ENCODE measurements at regions not wholly inside any gene's neighbourhood (a gene's known extent, or its start where the extent isn't known, plus 50 kb on each side); places are given as distances from the start of the nearest gene placed in this dataset.

GRCh38 chr2:57877811-57878170, 168.8 kb upstream of the VRK2 start:
- H3K27ac ChIP-seq: no peak overlapping the region
- intact Hi-C loops (cut with DNase I): no loop called here
- no peaks in the 10 kb centered on the region for H3K36me3 ChIP-seq
- no peaks in the 10 kb centered on the region for H3K9me3 ChIP-seq
- TF ChIP-seq CTCF (IDR thresholded peaks at IDR 0.05) (no peak), POLR2A (IDR thresholded peaks at IDR 0.05) (no peak)
- no peak for ATAC-seq
- no peak overlapping the region for H3K4me3 ChIP-seq
- no peaks in the 10 kb centered on the region for H3K27me3 ChIP-seq
- H3K4me1 ChIP-seq: no peaks in the 10 kb centered on the region
- no peak for DNase-seq

GRCh38 chr2:57878171-57878865, 168.3 kb upstream of the VRK2 start:
- no peak for DNase-seq
- Histone ChIP-seq H3K4me3 (no peak overlapping the region), H3K27me3 (no peaks in the 10 kb centered on the region), H3K36me3 (no peaks in the 10 kb centered on the region), H3K9me3 (no peaks in the 10 kb centered on the region), H3K4me1 (no peaks in the 10 kb centered on the region), H3K27ac (no peak overlapping the region)
- WGBS (ENCODE audit: insufficient coverage, low coverage, low lambda C conversion rate, missing lambda C conversion rate): 80% methylated on average over 10 of the region's 11 CpGs
- intact Hi-C loops (cut with DNase I): no loop called here
- ATAC-seq: no peak
- TF ChIP-seq POLR2A (IDR thresholded peaks at IDR 0.05) (no peak), CTCF (IDR thresholded peaks at IDR 0.05) (no peak)

- Histone ChIP-seq H3K27ac (no peak overlapping the region), H3K36me3 (no peaks in the 10 kb centered on the region), H3K27me3 (no peaks in the 10 kb centered on the region), H3K4me1 (no peaks in the 10 kb centered on the region), H3K4me3 (no peak overlapping the region), H3K9me3 (no peaks in the 10 kb centered on the region)
- intact Hi-C loops (cut with DNase I): no loop called here
- no peak for ATAC-seq
- DNase-seq: no peak
- TF ChIP-seq POLR2A (IDR thresholded peaks at IDR 0.05) (no peak), CTCF (IDR thresholded peaks at IDR 0.05) (no peak)
- WGBS (ENCODE audit: insufficient coverage, low coverage, low lambda C conversion rate, missing lambda C conversion rate): 95% methylated on average over 2 of the region's 2 CpGs
These were observed 167.8 kb upstream of the VRK2 start for GRCh38 chr2:57878866-57879210.

GRCh38 chr2:57880446-57880845, 166.2 kb upstream of the VRK2 start:
- Histone ChIP-seq H3K9me3 (no peaks in the 10 kb centered on the region), H3K27ac (no peak overlapping the region), H3K4me1 (no peaks in the 10 kb centered on the region), H3K4me3 (no peak overlapping the region), H3K36me3 (no peaks in the 10 kb centered on the region), H3K27me3 (no peaks in the 10 kb centered on the region)
- intact Hi-C loops (cut with DNase I): no loop called here
- DNase-seq (no peak), ATAC-seq (no peak)
- WGBS (ENCODE audit: insufficient coverage, low coverage, low lambda C conversion rate, missing lambda C conversion rate): 68% methylated on average over 4 of the region's 4 CpGs
- TF ChIP-seq CTCF (IDR thresholded peaks at IDR 0.05) (no peak), POLR2A (IDR thresholded peaks at IDR 0.05) (no peak)

- Histone ChIP-seq H3K27ac (no peak overlapping the region), H3K36me3 (no peaks in the 10 kb centered on the region), H3K9me3 (no peaks in the 10 kb centered on the region), H3K4me3 (no peak overlapping the region), H3K27me3 (no peaks in the 10 kb centered on the region), H3K4me1 (no peaks in the 10 kb centered on the region)
- DNase-seq (no peak), ATAC-seq (no peak)
- TF ChIP-seq POLR2A (IDR thresholded peaks at IDR 0.05): no peak
- intact Hi-C loops (cut with DNase I): no loop called here
- WGBS (ENCODE audit: insufficient coverage, low coverage, low lambda C conversion rate, missing lambda C conversion rate): 93% methylated on average over 5 of the region's 5 CpGs
These were observed 165.6 kb upstream of the VRK2 start for GRCh38 chr2:57880967-57881366.
